ENCODE measurements at regions not wholly inside any gene's neighbourhood (a gene's known extent, or its start where the extent isn't known, plus 50 kb on each side); places are given as distances from the start of the nearest gene placed in this dataset.

- H3K4me3 ChIP-seq (ENCODE audit: low read depth, low read length): no peak overlapping the region
- no peak overlapping the region for H3K9ac ChIP-seq (ENCODE audit: low read depth, low read length)
- H3K4me1 ChIP-seq (ENCODE audit: control insufficient read depth, insufficient read depth, low read length): peaks cover 23% of the 10 kb centered on the region
- H3K9me3 ChIP-seq (ENCODE audit: control insufficient read depth, insufficient read depth, low read length): no peaks in the 10 kb centered on the region
- no peaks in the 10 kb centered on the region for H3K36me3 ChIP-seq (ENCODE audit: control insufficient read depth, insufficient read depth, low read length)
- no peak overlapping the region for H3K27ac ChIP-seq (ENCODE audit: low read depth, low read length)
- H3K27me3 ChIP-seq (ENCODE audit: control insufficient read depth, insufficient read depth, low read length): no peaks in the 10 kb centered on the region
Measured at GRCh38 chr20:54272901-54273488, 65.1 kb downstream of the PFDN4 start.

DNA sequence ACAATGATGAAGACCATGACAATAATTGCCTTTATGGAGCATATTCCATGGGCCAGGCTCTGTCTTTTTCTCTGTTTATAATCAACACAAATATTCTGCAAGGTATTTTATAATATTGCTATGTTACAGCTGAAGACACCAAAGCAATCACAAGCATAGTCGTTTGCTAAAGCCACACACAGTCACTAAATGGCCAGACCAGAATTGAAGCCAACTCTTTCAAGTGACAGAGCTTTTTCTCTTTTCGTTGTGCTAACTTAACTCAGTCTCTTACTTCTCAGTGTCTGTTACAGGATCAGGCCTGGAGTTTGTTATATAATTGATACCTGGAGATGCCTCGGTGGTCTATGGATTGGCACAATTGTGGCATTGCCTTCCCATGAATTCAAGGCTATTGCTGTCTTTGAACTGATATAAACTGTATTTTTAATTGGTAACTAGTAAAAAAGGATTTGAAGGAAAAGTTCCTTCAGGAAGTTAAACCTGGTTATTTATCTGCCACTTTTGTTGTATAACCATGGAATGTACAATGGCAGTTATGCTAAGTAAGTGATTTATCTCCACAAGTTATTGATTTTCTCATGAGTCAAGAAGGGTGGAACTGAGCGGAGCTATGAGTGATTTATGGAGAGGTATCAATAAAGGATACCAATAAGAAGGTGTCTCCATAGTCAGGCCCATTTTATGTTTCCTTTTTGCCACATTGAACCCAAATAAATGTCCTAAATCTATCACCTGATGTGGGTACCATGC, 67.6 kb downstream of the PFDN4 start:
- no peak overlapping the region for H3K9ac ChIP-seq (ENCODE audit: low read depth, low read length)
- no peak overlapping the region for H3K27ac ChIP-seq (ENCODE audit: low read depth, low read length)
- H3K27me3 ChIP-seq (ENCODE audit: control insufficient read depth, insufficient read depth, low read length): no peaks in the 10 kb centered on the region
- H3K4me1 ChIP-seq (ENCODE audit: control insufficient read depth, insufficient read depth, low read length): peaks cover 10% of the 10 kb centered on the region
- no peak overlapping the region for H3K4me3 ChIP-seq (ENCODE audit: low read depth, low read length)
- no peaks in the 10 kb centered on the region for H3K36me3 ChIP-seq (ENCODE audit: control insufficient read depth, insufficient read depth, low read length)
- H3K9me3 ChIP-seq (ENCODE audit: control insufficient read depth, insufficient read depth, low read length): no peaks in the 10 kb centered on the region

DNA sequence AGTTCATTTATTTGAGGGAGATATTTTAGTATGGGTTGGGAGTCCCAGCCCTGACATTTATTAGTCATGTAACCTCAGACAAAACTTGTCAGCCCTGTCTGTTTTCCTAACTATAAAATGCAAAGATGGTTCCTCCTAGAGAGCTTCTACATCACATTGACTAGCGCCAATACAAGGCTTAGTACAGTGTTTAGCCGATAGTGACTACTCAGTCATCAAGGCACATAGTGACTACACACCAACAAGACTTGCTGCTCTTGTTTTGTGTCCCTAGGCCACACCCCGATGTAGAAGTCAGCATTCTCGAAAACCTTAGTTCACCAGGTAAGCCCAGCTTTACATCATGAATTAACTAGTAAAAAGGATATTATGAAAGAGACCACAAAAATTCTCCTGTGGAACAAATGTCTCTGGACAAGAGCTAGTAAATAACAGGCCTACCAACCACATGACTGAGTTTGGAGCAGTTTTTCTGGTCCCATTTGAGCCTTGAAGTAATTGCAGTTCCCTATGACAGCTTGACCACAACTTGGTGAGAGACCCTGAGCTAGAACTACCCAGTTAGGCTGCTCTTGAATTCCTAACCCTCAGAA, 68.8 kb downstream of the PFDN4 start:
- peaks cover 10% of the 10 kb centered on the region for H3K4me1 ChIP-seq (ENCODE audit: control insufficient read depth, insufficient read depth, low read length)
- H3K36me3 ChIP-seq (ENCODE audit: control insufficient read depth, insufficient read depth, low read length): no peaks in the 10 kb centered on the region
- H3K27me3 ChIP-seq (ENCODE audit: control insufficient read depth, insufficient read depth, low read length): no peaks in the 10 kb centered on the region
- H3K9me3 ChIP-seq (ENCODE audit: control insufficient read depth, insufficient read depth, low read length): no peaks in the 10 kb centered on the region
- H3K27ac ChIP-seq (ENCODE audit: low read depth, low read length): no peak overlapping the region
- H3K9ac ChIP-seq (ENCODE audit: low read depth, low read length): no peak overlapping the region
- no peak overlapping the region for H3K4me3 ChIP-seq (ENCODE audit: low read depth, low read length)

- Histone ChIP-seq H3K27me3 (ENCODE audit: control insufficient read depth, insufficient read depth, low read length) (no peaks in the 10 kb centered on the region), H3K36me3 (ENCODE audit: control insufficient read depth, insufficient read depth, low read length) (no peaks in the 10 kb centered on the region), H3K27ac (ENCODE audit: low read depth, low read length) (no peak overlapping the region)
Measured at GRCh38 chr20:54278262-54278661, 70.4 kb downstream of the PFDN4 start.

GRCh38 chr20:54282625-54283024, 74.7 kb downstream of the PFDN4 start:
- no peak overlapping the region for H3K9ac ChIP-seq (ENCODE audit: low read depth, low read length)
- H3K4me3 ChIP-seq (ENCODE audit: low read depth, low read length): no peak overlapping the region
- no peak overlapping the region for H3K27ac ChIP-seq (ENCODE audit: low read depth, low read length)
- H3K27me3 ChIP-seq (ENCODE audit: control insufficient read depth, insufficient read depth, low read length): no peaks in the 10 kb centered on the region
- H3K36me3 ChIP-seq (ENCODE audit: control insufficient read depth, insufficient read depth, low read length): no peaks in the 10 kb centered on the region
- no peaks in the 10 kb centered on the region for H3K9me3 ChIP-seq (ENCODE audit: control insufficient read depth, insufficient read depth, low read length)
- H3K4me1 ChIP-seq (ENCODE audit: control insufficient read depth, insufficient read depth, low read length): no peaks in the 10 kb centered on the region

More at GRCh38 chr20:54278262-54278661, 70.4 kb downstream of the PFDN4 start:
- Histone ChIP-seq H3K9ac (ENCODE audit: low read depth, low read length) (no peak overlapping the region), H3K4me1 (ENCODE audit: control insufficient read depth, insufficient read depth, low read length) (0 out of 2 replicates have a peak, but pooled peaks cover under 1% of the 10 kb centered on the region), H3K4me3 (ENCODE audit: low read depth, low read length) (no peak overlapping the region), H3K9me3 (ENCODE audit: control insufficient read depth, insufficient read depth, low read length) (no peaks in the 10 kb centered on the region)

GRCh38 chr20:54283253-54283652, 75.4 kb downstream of the PFDN4 start:
- Histone ChIP-seq H3K27me3 (ENCODE audit: control insufficient read depth, insufficient read depth, low read length) (no peaks in the 10 kb centered on the region), H3K9me3 (ENCODE audit: control insufficient read depth, insufficient read depth, low read length) (no peaks in the 10 kb centered on the region), H3K4me1 (ENCODE audit: control insufficient read depth, insufficient read depth, low read length) (no peaks in the 10 kb centered on the region), H3K9ac (ENCODE audit: low read depth, low read length) (no peak overlapping the region), H3K4me3 (ENCODE audit: low read depth, low read length) (no peak overlapping the region), H3K36me3 (ENCODE audit: control insufficient read depth, insufficient read depth, low read length) (no peaks in the 10 kb centered on the region), H3K27ac (ENCODE audit: low read depth, low read length) (no peak overlapping the region)

- H3K36me3 ChIP-seq (ENCODE audit: control insufficient read depth, insufficient read depth, low read length): no peaks in the 10 kb centered on the region
- no peak overlapping the region for H3K27ac ChIP-seq (ENCODE audit: low read depth, low read length)
- no peak overlapping the region for H3K4me3 ChIP-seq (ENCODE audit: low read depth, low read length)
- H3K27me3 ChIP-seq (ENCODE audit: control insufficient read depth, insufficient read depth, low read length): no peaks in the 10 kb centered on the region
- no peaks in the 10 kb centered on the region for H3K9me3 ChIP-seq (ENCODE audit: control insufficient read depth, insufficient read depth, low read length)
- H3K4me1 ChIP-seq (ENCODE audit: control insufficient read depth, insufficient read depth, low read length): no peaks in the 10 kb centered on the region
- no peak overlapping the region for H3K9ac ChIP-seq (ENCODE audit: low read depth, low read length)
Measured at GRCh38 chr20:54284928-54285704, 77.2 kb downstream of the PFDN4 start.

- H3K4me3 ChIP-seq (ENCODE audit: low read depth, low read length): no peak overlapping the region
- H3K27ac ChIP-seq (ENCODE audit: low read depth, low read length): no peak overlapping the region
- no peak overlapping the region for H3K9ac ChIP-seq (ENCODE audit: low read depth, low read length)
- peaks cover 22% of the 10 kb centered on the region for H3K4me1 ChIP-seq (ENCODE audit: control insufficient read depth, insufficient read depth, low read length)
- H3K36me3 ChIP-seq (ENCODE audit: control insufficient read depth, insufficient read depth, low read length): no peaks in the 10 kb centered on the region
- H3K9me3 ChIP-seq (ENCODE audit: control insufficient read depth, insufficient read depth, low read length): no peaks in the 10 kb centered on the region
- no peaks in the 10 kb centered on the region for H3K27me3 ChIP-seq (ENCODE audit: control insufficient read depth, insufficient read depth, low read length)
Measured at GRCh38 chr20:54290636-54291035, 82.7 kb downstream of the PFDN4 start.

DNA sequence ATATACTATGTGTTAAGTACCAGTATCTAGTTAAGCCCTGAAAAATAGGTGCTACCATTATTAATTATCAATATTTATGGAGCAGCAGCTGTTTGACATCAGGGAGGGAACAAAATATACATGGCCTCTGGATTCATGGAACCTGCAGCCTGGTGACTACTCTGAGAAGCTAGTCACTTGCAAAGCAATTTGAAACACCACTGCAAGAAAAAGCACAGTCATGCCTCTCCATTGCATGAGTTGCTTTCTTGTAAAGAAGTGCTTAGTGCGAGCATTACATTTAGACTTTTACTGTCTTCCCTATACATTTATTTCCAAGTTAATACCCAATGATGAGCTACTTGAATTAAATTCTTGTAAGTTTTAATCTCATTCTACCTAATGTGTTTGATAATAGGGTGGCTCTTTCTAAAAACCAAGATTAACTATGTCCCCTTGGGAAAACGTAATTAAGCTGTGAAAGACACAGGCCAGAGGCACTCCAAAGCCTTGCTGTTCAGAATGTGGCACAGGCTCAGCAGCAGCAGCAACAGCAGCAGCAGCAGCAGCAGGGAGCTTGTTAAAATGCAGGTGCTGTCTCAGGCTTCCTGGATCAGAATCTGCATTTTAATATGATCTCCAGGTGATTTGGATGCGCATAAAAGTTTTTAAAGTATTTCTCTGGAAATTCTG, 83.6 kb downstream of the PFDN4 start:
- H3K9ac ChIP-seq (ENCODE audit: low read depth, low read length): peak overlapping the region; percentile 24; the same call in 1 of the 2 replicates
- H3K27me3 ChIP-seq (ENCODE audit: control insufficient read depth, insufficient read depth, low read length): no peaks in the 10 kb centered on the region
- H3K27ac ChIP-seq (ENCODE audit: low read depth, low read length): peak overlapping the region; percentile 55
- H3K4me1 ChIP-seq (ENCODE audit: control insufficient read depth, insufficient read depth, low read length): peaks cover 22% of the 10 kb centered on the region
- H3K4me3 ChIP-seq (ENCODE audit: low read depth, low read length): no peak overlapping the region
- H3K9me3 ChIP-seq (ENCODE audit: control insufficient read depth, insufficient read depth, low read length): no peaks in the 10 kb centered on the region
- H3K36me3 ChIP-seq (ENCODE audit: control insufficient read depth, insufficient read depth, low read length): no peaks in the 10 kb centered on the region

DNA sequence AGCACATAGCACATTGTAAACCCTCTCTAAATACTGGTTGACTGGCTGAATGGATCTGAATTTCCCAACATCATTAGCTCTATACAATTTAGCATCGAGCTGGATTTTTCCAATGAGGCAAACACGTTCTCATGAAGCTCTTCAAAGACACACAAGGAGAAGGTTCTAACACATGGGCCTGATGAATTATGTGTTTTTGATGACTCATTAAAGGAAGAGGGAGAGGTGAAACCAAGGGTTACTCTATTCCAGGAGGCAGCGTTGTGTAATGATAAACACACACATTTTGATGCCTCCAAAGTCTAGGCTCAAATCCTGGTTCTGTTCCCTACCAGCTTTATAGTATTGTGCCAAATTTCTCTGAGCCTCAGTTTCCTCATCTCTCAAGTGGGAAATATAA, 84.3 kb downstream of the PFDN4 start:
- Histone ChIP-seq H3K36me3 (ENCODE audit: control insufficient read depth, insufficient read depth, low read length) (no peaks in the 10 kb centered on the region), H3K27ac (ENCODE audit: low read depth, low read length) (peak overlapping the region; percentile 55), H3K4me1 (ENCODE audit: control insufficient read depth, insufficient read depth, low read length) (peaks cover 22% of the 10 kb centered on the region), H3K27me3 (ENCODE audit: control insufficient read depth, insufficient read depth, low read length) (no peaks in the 10 kb centered on the region), H3K4me3 (ENCODE audit: low read depth, low read length) (no peak overlapping the region), H3K9me3 (ENCODE audit: control insufficient read depth, insufficient read depth, low read length) (no peaks in the 10 kb centered on the region), H3K9ac (ENCODE audit: low read depth, low read length) (no peak overlapping the region)
